Spleen (tissue), 11 donors: ENCODE measurements at regions not wholly inside any gene's neighbourhood (a gene's known extent, or its start where the extent isn't known, plus 50 kb on each side); places are given as distances from the start of the nearest gene placed in this dataset.

Experiments
- DNase-seq: peaks from one replicate; pipeline ENCODE4 v3.0.0-alpha.2; 2020
- H3K27ac ChIP-seq, 8 donors: fragments of 200-600 bp; sonication (generic) in 7 of 8; 1 replicate in 4 of 8; 2 replicates in 4 of 8; pipeline versions ENCODE4 v1.5.0 to v1.8.0; 2016 to 2021; ENCODE audit warnings: inconsistent platforms in 4 of 8, mild to moderate bottlenecking in 4 of 8, moderate library complexity in 1 of 8
- H3K27me3 ChIP-seq, 7 donors: fragments of 200-600 bp; sonication (generic) in 6 of 7; replicated peaks in 1 of 7; 1 replicate in 4 of 7; 2 replicates in 3 of 7; pipeline versions ENCODE4 v1.5.0 to v1.8.0; 2016 to 2021; ENCODE audit warnings: inconsistent platforms in 3 of 7, mild to moderate bottlenecking in 1 of 7
- H3K36me3 ChIP-seq, 6 donors: fragments of 200-600 bp; sonication (generic) in 5 of 6; 1 replicate in 4 of 6; 2 replicates in 2 of 6; pipeline versions ENCODE4 v1.5.0 to v1.8.0; 2016 to 2021; ENCODE audit warnings: inconsistent platforms in 2 of 6
- H3K4me1 ChIP-seq, 6 donors: fragments of 200-600 bp; sonication (generic) in 5 of 6; 1 replicate in 3 of 6; 2 replicates in 3 of 6; pipeline versions ENCODE4 v1.5.0 to v1.8.0; 2016 to 2021; ENCODE audit warnings: inconsistent platforms in 3 of 6
- H3K4me3 ChIP-seq, 8 donors: fragments of 200-600 bp; sonication (generic) in 7 of 8; 1 replicate in 4 of 8; 2 replicates in 4 of 8; pipeline versions ENCODE4 v1.5.0 to v1.8.0; 2016 to 2021; ENCODE audit warnings: inconsistent platforms in 4 of 8, mild to moderate bottlenecking in 4 of 8, moderate library complexity in 2 of 8
- H3K9me3 ChIP-seq, 8 donors: fragments of 200-600 bp; sonication (generic) in 7 of 8; 1 replicate in 4 of 8; 2 replicates in 4 of 8; pipeline versions ENCODE4 v1.5.0 to v1.8.0; 2016 to 2021; ENCODE audit warnings: inconsistent platforms in 4 of 8
- CTCF ChIP-seq, 11 experiments: fragments of 200-600 bp in 7 of 11; fragments of 450-650 bp in 4 of 11; sonication (generic) in 4 of 11; IDR thresholded peaks in 8 of 11; conservative IDR thresholded peaks in 3 of 11; 1 replicate in 7 of 11; 2 replicates in 4 of 11; pipeline versions ENCODE4 v1.4.0 to v1.8.0; 2016 to 2021; ENCODE audit warnings: antibody characterized with exemption in 11 of 11, inconsistent platforms in 4 of 11, mild to moderate bottlenecking in 1 of 11
- POLR2A ChIP-seq, 3 donors: fragments of 450-650 bp; IDR thresholded peaks; one replicate each; pipeline ENCODE4 v1.5.1; 2017; ENCODE audit warnings: antibody characterized with exemption in 3 of 3, mild to moderate bottlenecking in 1 of 3
- POLR2AphosphoS5 ChIP-seq, 3 donors: sonication (generic); formaldehyde crosslinking; IDR thresholded peaks; one replicate each; pipeline ENCODE4 v1.5.1; 2017; ENCODE audit warnings: antibody characterized with exemption in 3 of 3
- WGBS, 5 donors: extraction: QIAGEN DNeasy Blood & Tissue Kit in 3 of 5; methylation state at CpG; one replicate each; pipeline versions ENCODE4 v1.1.5 to v1.1.7; 2013 to 2018; 5-methylcytosine and 5-hydroxymethylcytosine counted together
- intact Hi-C: fragments of 100-400 bp; cut with DNase I; formaldehyde crosslinking; loops from one replicate; pipeline ENCODE4 v1.15.0; 2023; ENCODE audit warnings: low total_unique reads
- donor health status: healthy with polysubstance abuse.
- donor health status: DM: no; HTN: no; CAD: no; lungs with moderate emphysema.
- donor health status: DM: no; HTN: no; CAD: no.
- donor health status: Bipolar disorder and iron deficiency.
- donor health status: healthy.
- donor health status: DM: no; HTN: no; CAD: no.
- donor health status: DM: yes; HTN: yes; CAD: no.

GRCh38 chr7:24129597-24129996 lies 154.4 kb upstream of the NPY start:
- intact Hi-C loops: no loop called here
- Histone ChIP-seq H3K4me1 (no peaks in the 10 kb centered on the region), H3K27ac (no peak overlapping the region), H3K9me3 (no peaks in the 10 kb centered on the region), H3K27me3 (no peaks in the 10 kb centered on the region), H3K36me3 (no peaks in the 10 kb centered on the region), H3K4me3 (no peak overlapping the region)
- TF ChIP-seq POLR2AphosphoS5 (IDR thresholded peaks at IDR 0.05) (no peak), POLR2A (IDR thresholded peaks at IDR 0.05) (no peak), CTCF (IDR thresholded peaks at IDR 0.05 in 8 of 11, conservative IDR thresholded peaks at IDR 0.05 in 3 of 11) (no peak)
- no peak for DNase-seq
- WGBS, 5 donors: 63 to 80% (median 77%) methylated on average over 4 of the region's 4 CpGs

- no peak overlapping the region for H3K4me3 ChIP-seq
- H3K27me3 ChIP-seq: no peaks in the 10 kb centered on the region
- H3K36me3 ChIP-seq: no peaks in the 10 kb centered on the region
- no peak for TF ChIP-seq POLR2AphosphoS5 (IDR thresholded peaks at IDR 0.05)
- no peak for TF ChIP-seq CTCF (IDR thresholded peaks at IDR 0.05 in 8 of 11, conservative IDR thresholded peaks at IDR 0.05 in 3 of 11)
- no peak for TF ChIP-seq POLR2A (IDR thresholded peaks at IDR 0.05)
- H3K9me3 ChIP-seq: no peaks in the 10 kb centered on the region
- no peak overlapping the region for H3K27ac ChIP-seq
- DNase-seq: no peak
- intact Hi-C loops: no loop called here
- peaks cover 0 to 6% (median 0%) of the 10 kb centered on the region in 6 donors for H3K4me1 ChIP-seq
Observed at GRCh38 chr7:24130631-24131030, 153.4 kb upstream of the NPY start.

DNA sequence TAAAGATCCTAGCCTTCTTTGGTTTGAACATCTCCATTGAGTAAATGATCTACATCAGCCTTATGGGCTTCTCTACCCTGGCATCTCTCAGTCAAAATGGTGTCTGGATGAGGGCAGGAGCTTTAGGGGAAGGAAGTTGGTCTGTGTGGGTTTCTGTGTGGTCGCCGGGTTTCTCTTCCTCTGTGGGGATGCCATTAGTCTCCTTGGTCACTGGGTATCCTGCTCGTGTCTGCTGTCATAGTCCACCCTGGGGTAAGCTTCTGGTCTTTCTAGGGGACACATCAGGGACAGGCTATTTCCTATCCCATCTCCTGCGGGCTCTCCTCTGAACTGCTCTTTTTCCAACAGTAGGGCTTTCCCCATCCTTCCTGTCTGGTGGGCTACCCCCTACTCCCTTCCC lies 150.3 kb upstream of the NPY start:
- TF ChIP-seq POLR2A (IDR thresholded peaks at IDR 0.05) (no peak), CTCF (IDR thresholded peaks at IDR 0.05 in 8 of 11, conservative IDR thresholded peaks at IDR 0.05 in 3 of 11) (no peak), POLR2AphosphoS5 (IDR thresholded peaks at IDR 0.05) (no peak)
- peaks cover 0 to 6% (median 0%) of the 10 kb centered on the region in 6 donors for H3K4me1 ChIP-seq
- no peak overlapping the region for H3K4me3 ChIP-seq
- intact Hi-C loops: no loop called here
- no peaks in the 10 kb centered on the region for H3K9me3 ChIP-seq
- no peak for DNase-seq
- WGBS, 5 donors: 23 to 42% (median 40%) methylated on average over 4 of the region's 4 CpGs
- H3K27me3 ChIP-seq: no peaks in the 10 kb centered on the region
- no peak overlapping the region for H3K27ac ChIP-seq
- H3K36me3 ChIP-seq: no peaks in the 10 kb centered on the region

- intact Hi-C loops: no loop called here
- DNase-seq: no peak
- WGBS, 5 donors: 88 to 94% (median 89%) methylated on average over 4 of the region's 4 CpGs
- Histone ChIP-seq H3K36me3 (no peaks in the 10 kb centered on the region), H3K4me3 (no peak overlapping the region), H3K27ac (no peak overlapping the region), H3K9me3 (no peaks in the 10 kb centered on the region), H3K27me3 (no peaks in the 10 kb centered on the region), H3K4me1 (peaks cover 0 to 6% (median 0%) of the 10 kb centered on the region in 6 donors)
- TF ChIP-seq CTCF (IDR thresholded peaks at IDR 0.05 in 8 of 11, conservative IDR thresholded peaks at IDR 0.05 in 3 of 11) (no peak), POLR2A (IDR thresholded peaks at IDR 0.05) (no peak), POLR2AphosphoS5 (IDR thresholded peaks at IDR 0.05) (no peak)
Observed at GRCh38 chr7:24134535-24134934, 149.5 kb upstream of the NPY start.
